Osteocyte (in vitro differentiated cells): ENCODE measurements at regions not wholly inside any gene's neighbourhood (a gene's known extent, or its start where the extent isn't known, plus 50 kb on each side); places are given as distances from the start of the nearest gene placed in this dataset.

Experiments used
- DNase-seq: peaks from one replicate; pipeline ENCODE4 v3.0.0; 2021; ENCODE audit warnings: mixed read lengths; ENCODE audit not compliant: unreplicated experiment; ENCODE audit errors: extremely low spot score
- H3K27ac Mint-ChIP-seq: one replicate; pipeline ENCODE4 v1.8.0; 2021; ENCODE audit warnings: mild to moderate bottlenecking, mixed read lengths; ENCODE audit not compliant: unreplicated experiment
- H3K27me3 Mint-ChIP-seq: one replicate; pipeline ENCODE4 v1.8.0; 2021; ENCODE audit warnings: mixed read lengths; ENCODE audit not compliant: unreplicated experiment
- H3K36me3 Mint-ChIP-seq: one replicate; pipeline ENCODE4 v1.8.0; 2021; ENCODE audit warnings: mixed read lengths; ENCODE audit not compliant: unreplicated experiment
- H3K4me1 Mint-ChIP-seq: one replicate; pipeline ENCODE4 v1.8.0; 2021; ENCODE audit warnings: mixed read lengths; ENCODE audit not compliant: unreplicated experiment
- H3K4me3 Mint-ChIP-seq: one replicate; pipeline ENCODE4 v1.8.0; 2021; ENCODE audit warnings: mild to moderate bottlenecking, moderate library complexity, mixed read lengths; ENCODE audit not compliant: unreplicated experiment
- H3K9me3 Mint-ChIP-seq: one replicate; pipeline ENCODE4 v1.8.0; 2021; ENCODE audit warnings: mixed read lengths; ENCODE audit not compliant: unreplicated experiment
- TF ChIP-seq, protein P1 (sequence below): fragments of 200-600 bp; sonication (generic); IDR thresholded peaks from 2 replicates; pipeline ENCODE4 v1.5.0; 2021; ENCODE audit warnings: antibody characterized with exemption, mild to moderate bottlenecking, moderate library complexity

GRCh38 chr22:48828688-48829087 is 999.0 kb downstream of the BRD1 start:
- no peak for DNase-seq
- TF ChIP-seq, protein P1, sequence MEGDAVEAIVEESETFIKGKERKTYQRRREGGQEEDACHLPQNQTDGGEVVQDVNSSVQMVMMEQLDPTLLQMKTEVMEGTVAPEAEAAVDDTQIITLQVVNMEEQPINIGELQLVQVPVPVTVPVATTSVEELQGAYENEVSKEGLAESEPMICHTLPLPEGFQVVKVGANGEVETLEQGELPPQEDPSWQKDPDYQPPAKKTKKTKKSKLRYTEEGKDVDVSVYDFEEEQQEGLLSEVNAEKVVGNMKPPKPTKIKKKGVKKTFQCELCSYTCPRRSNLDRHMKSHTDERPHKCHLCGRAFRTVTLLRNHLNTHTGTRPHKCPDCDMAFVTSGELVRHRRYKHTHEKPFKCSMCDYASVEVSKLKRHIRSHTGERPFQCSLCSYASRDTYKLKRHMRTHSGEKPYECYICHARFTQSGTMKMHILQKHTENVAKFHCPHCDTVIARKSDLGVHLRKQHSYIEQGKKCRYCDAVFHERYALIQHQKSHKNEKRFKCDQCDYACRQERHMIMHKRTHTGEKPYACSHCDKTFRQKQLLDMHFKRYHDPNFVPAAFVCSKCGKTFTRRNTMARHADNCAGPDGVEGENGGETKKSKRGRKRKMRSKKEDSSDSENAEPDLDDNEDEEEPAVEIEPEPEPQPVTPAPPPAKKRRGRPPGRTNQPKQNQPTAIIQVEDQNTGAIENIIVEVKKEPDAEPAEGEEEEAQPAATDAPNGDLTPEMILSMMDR: no peak

GRCh38 chr22:48827904-48828555 is 999.6 kb downstream of the BRD1 start:
- no peak for DNase-seq
- peaks cover 9% of the 10 kb centered on the region for H3K9me3 Mint-ChIP-seq
- no peaks in the 10 kb centered on the region for H3K36me3 Mint-ChIP-seq
- no peaks in the 10 kb centered on the region for H3K4me1 Mint-ChIP-seq
- H3K4me3 Mint-ChIP-seq: no peak overlapping the region
- H3K27me3 Mint-ChIP-seq: no peaks in the 10 kb centered on the region
- H3K27ac Mint-ChIP-seq: no peak overlapping the region
- TF ChIP-seq, protein P1: no peak

More at GRCh38 chr22:48828688-48829087, 999.0 kb downstream of the BRD1 start:
- no peaks in the 10 kb centered on the region for H3K4me1 Mint-ChIP-seq
- H3K27me3 Mint-ChIP-seq: no peaks in the 10 kb centered on the region
- no peak overlapping the region for H3K27ac Mint-ChIP-seq
- no peaks in the 10 kb centered on the region for H3K36me3 Mint-ChIP-seq
- no peak overlapping the region for H3K4me3 Mint-ChIP-seq
- H3K9me3 Mint-ChIP-seq: peaks cover 15% of the 10 kb centered on the region

DNA sequence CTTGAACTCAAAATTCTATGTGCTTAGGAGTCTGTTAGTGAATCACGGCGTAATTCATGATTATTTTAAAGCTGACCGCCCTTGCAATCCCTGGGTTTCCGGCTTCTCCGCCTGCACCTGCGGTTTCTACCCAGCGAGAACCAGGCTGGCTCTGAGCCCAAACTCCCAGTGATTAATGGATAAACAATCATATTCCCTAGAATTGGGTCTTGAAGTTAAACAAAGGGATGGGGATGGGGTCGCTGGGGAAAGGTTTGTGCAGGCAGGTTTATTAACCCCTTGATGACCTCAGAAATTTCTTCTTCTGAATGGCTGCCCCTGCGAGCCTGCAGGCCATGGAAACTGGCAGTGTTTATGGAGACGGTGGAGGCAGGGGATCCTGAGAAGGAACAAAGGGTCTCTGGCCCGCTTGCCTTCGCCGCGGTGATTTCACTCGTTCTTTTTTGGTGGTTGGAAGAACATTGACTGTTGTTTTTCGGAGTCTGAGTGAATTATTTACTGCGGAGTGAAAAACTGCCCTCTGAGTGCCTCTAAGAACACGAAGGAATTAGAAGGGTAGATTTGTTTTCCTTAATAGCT is 1000.3 kb downstream of the BRD1 start:
- TF ChIP-seq, protein P1: no peak
- Mint-ChIP-seq H3K4me3 (no peak overlapping the region), H3K27me3 (no peaks in the 10 kb centered on the region), H3K27ac (no peak overlapping the region), H3K9me3 (peaks cover 6% of the 10 kb centered on the region), H3K36me3 (no peaks in the 10 kb centered on the region), H3K4me1 (no peaks in the 10 kb centered on the region)
- no peak for DNase-seq

- H3K9me3 Mint-ChIP-seq: peaks cover 6% of the 10 kb centered on the region
- no peak overlapping the region for H3K27ac Mint-ChIP-seq
- no peaks in the 10 kb centered on the region for H3K36me3 Mint-ChIP-seq
- H3K4me1 Mint-ChIP-seq: no peaks in the 10 kb centered on the region
- no peak overlapping the region for H3K4me3 Mint-ChIP-seq
- no peaks in the 10 kb centered on the region for H3K27me3 Mint-ChIP-seq
- DNase-seq: no peak
- TF ChIP-seq, protein P1: no peak
These were observed 1001.1 kb downstream of the BRD1 start for GRCh38 chr22:48826546-48826945.

DNA sequence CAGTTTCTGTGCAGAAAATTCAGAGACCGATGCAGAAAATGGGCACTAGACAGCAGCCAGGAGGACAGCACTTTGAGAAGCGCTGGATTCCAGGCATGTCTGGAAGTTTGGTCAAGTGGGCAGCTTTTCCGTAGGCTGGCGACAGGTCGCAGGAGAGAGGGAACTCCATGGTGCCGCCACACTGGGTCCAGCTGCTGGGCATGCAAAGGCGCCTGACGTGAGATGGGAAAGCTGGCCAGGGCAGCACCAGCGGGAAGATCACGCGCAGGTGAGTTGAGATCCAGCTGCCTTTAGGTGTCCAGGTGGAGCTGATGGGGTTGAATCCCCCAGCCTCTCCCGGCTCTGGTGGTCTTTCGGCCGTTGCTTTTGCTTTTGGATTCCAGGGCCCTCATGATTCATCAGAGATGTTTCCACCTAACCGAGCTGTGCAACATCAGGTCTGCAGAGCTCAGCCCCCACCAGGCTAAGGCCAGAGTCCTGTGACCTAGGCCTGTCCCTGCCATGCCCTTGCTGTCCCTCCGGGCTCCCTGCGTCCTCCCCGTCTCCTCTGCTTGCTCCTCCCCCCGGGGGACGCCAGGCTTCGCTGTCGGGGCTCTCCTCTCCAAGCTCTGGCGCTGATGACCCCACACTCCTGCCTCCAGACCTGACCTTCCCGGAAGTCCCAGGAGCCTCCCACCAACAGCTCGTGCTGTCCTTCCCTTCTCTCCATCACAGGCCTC is 1001.7 kb downstream of the BRD1 start:
- TF ChIP-seq, protein P1: no peak
- H3K4me1 Mint-ChIP-seq: no peaks in the 10 kb centered on the region

More for the DNA sequence above, 1001.7 kb downstream of the BRD1 start:
- DNase-seq: no peak
- H3K4me3 Mint-ChIP-seq: no peak overlapping the region
- H3K36me3 Mint-ChIP-seq: no peaks in the 10 kb centered on the region
- no peaks in the 10 kb centered on the region for H3K9me3 Mint-ChIP-seq
- no peak overlapping the region for H3K27ac Mint-ChIP-seq
- no peaks in the 10 kb centered on the region for H3K27me3 Mint-ChIP-seq
